ENCODE measurements at regions not wholly inside any gene's neighbourhood (a gene's known extent, or its start where the extent isn't known, plus 50 kb on each side); places are given as distances from the start of the nearest gene placed in this dataset.

DNA sequence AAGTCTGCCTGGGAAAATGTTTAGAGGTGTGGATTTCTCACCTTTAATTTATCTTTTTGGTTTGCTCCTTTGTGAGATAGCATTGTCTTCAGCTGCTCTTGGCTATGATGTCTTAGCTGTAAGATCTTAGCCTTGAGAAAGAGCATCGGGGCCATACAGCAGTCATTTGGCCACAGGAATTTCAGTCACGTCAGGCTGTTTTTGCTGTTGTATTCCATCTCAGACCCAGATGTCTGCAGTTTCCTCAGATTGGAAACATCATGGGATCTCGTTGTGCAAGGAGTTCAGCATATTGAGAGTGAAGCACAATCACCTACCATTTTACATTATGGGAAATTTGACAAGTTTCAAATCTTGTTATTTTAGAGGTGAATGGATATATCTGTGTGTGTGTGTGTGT, 89.3 kb upstream of the C1QTNF9B start:
- TF ChIP-seq, protein P1, sequence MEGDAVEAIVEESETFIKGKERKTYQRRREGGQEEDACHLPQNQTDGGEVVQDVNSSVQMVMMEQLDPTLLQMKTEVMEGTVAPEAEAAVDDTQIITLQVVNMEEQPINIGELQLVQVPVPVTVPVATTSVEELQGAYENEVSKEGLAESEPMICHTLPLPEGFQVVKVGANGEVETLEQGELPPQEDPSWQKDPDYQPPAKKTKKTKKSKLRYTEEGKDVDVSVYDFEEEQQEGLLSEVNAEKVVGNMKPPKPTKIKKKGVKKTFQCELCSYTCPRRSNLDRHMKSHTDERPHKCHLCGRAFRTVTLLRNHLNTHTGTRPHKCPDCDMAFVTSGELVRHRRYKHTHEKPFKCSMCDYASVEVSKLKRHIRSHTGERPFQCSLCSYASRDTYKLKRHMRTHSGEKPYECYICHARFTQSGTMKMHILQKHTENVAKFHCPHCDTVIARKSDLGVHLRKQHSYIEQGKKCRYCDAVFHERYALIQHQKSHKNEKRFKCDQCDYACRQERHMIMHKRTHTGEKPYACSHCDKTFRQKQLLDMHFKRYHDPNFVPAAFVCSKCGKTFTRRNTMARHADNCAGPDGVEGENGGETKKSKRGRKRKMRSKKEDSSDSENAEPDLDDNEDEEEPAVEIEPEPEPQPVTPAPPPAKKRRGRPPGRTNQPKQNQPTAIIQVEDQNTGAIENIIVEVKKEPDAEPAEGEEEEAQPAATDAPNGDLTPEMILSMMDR (conservative IDR thresholded peaks at IDR 0.05; ENCODE audit: low read length) = no peak
- TF ChIP-seq EZH2phosphoT487 (IDR thresholded peaks at IDR 0.05; ENCODE audit: borderline replicate concordance) = no peak

All from Loucy (cell line).